ENCODE measurements at regions not wholly inside any gene's neighbourhood (a gene's known extent, or its start where the extent isn't known, plus 50 kb on each side); places are given as distances from the start of the nearest gene placed in this dataset.

GRCh38 chr12:9388379-9388778, 180.2 kb upstream of the PZP start:
- ATAC-seq = no peak
- BruUV-seq (replicated peaks) = no TSS peak
- CTCF ChIA-PET (ENCODE audit: low intra/inter-chr PET ratio, low total read pairs) = no interaction called here

DNA sequence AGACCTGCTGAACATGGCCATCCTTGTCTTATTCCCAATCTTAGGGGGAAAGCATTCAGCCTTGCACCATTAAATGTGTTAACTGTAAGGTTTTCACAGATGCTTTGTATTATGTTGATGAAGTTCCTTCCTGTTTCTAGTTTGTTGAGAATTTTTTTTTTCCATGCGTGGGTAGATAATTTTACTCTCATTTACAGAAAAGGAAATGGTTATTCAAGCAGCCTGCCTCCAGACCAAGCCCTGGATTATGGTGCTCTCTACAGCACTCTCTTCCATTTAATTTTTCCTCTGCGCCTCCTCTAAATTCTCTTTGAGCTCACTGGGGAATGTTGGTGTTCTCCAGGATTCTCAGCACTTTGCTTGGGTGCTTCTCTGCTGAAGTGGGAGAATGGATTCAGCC, 179.3 kb upstream of the PZP start:
- ChIA-PET CTCF (ENCODE audit: low intra/inter-chr PET ratio, low total read pairs) (no interaction called here), POLR2A (no interaction called here)
- no peaks in the 10 kb centered on the region for H3K27me3 ChIP-seq (ENCODE audit: control insufficient read depth in 1 of 2, insufficient read depth in 2 of 2, low read length in 2 of 2)
- no peak overlapping the region for H2AFZ ChIP-seq (ENCODE audit: low read length)
- H3K27ac ChIP-seq (ENCODE audit: extremely low read length, insufficient read depth, low read length) = no peak overlapping the region
- 92% methylated on average over 2 of the region's 2 CpGs for WGBS (ENCODE audit: low lambda C conversion rate)
- in situ Hi-C loops (cut with HindIII; ENCODE audit: extremely low pct_ligation_motif_present, low pct_unique_long_range_greater_than_20kb) (no loop called here), intact Hi-C loops (cut with micrococcal nuclease; ENCODE audit: unreplicated experiment) (no loop called here)
- H3K4me2 ChIP-seq (ENCODE audit: low read depth, low read length) = no peak overlapping the region
- no peak overlapping the region for H3K4me3 ChIP-seq (replicated peaks in 1 of 3; ENCODE audit: insufficient read depth in 1 of 3, low read depth in 2 of 3, low read length in 3 of 3)
- H3K36me3 ChIP-seq (replicated peaks in 1 of 2; ENCODE audit: control insufficient read depth in 1 of 2, insufficient read depth in 2 of 2, low read length in 2 of 2) = no peaks in the 10 kb centered on the region
- no TSS peak for BruUV-seq (replicated peaks)
- no peaks in the 10 kb centered on the region for H3K79me2 ChIP-seq (ENCODE audit: insufficient read depth, low read length)
- FAIRE-seq = no peak
- ATAC-seq = no peak
- H3K9me3 ChIP-seq (ENCODE audit: low read length) = no peaks in the 10 kb centered on the region
- no peak for DNase-seq (ENCODE audit: low spot score)
- H3K9ac ChIP-seq (ENCODE audit: insufficient read depth, low read depth, low read length) = no peak overlapping the region
- H4K20me1 ChIP-seq (ENCODE audit: insufficient read depth, low read length) = no peaks in the 10 kb centered on the region
- peaks cover 10% of the 10 kb centered on the region for H3K4me1 ChIP-seq (ENCODE audit: insufficient read depth, low read length)
- TF ChIP-seq CEBPZ (IDR thresholded peaks at IDR 0.05; ENCODE audit: low read length) = no peak
- no peak for TF ChIP-seq MAF1 (CRISPR knock-in tag; IDR thresholded peaks at IDR 0.05; ENCODE audit: borderline replicate concordance)
- TF ChIP-seq EEA1 (CRISPR knock-in tag; IDR thresholded peaks at IDR 0.05; ENCODE audit: borderline replicate concordance) = no peak
- TF ChIP-seq ZNF253 (CRISPR knock-in tag; IDR thresholded peaks at IDR 0.05; ENCODE audit: borderline replicate concordance) = no peak
- no peak for TF ChIP-seq FOXM1 (CRISPR knock-in tag; IDR thresholded peaks at IDR 0.05)
- no peak for TF ChIP-seq HMGXB3 (CRISPR knock-in tag; IDR thresholded peaks at IDR 0.05; ENCODE audit: borderline replicate concordance)
- no peak for TF ChIP-seq CENPT (CRISPR knock-in tag; IDR thresholded peaks at IDR 0.05; ENCODE audit: low read depth)

More at GRCh38 chr12:9388379-9388778, 180.2 kb upstream of the PZP start:
- Histone ChIP-seq H3K36me3 (replicated peaks in 1 of 2; ENCODE audit: control insufficient read depth in 1 of 2, insufficient read depth in 2 of 2, low read length in 2 of 2) (no peaks in the 10 kb centered on the region), H3K9me3 (ENCODE audit: low read length) (no peaks in the 10 kb centered on the region), H3K4me2 (ENCODE audit: low read depth, low read length) (no peak overlapping the region), H3K9ac (ENCODE audit: insufficient read depth, low read depth, low read length) (no peak overlapping the region), H3K4me3 (replicated peaks in 1 of 3; ENCODE audit: insufficient read depth in 1 of 3, low read depth in 2 of 3, low read length in 3 of 3) (no peak overlapping the region), H3K27me3 (ENCODE audit: control insufficient read depth in 1 of 2, insufficient read depth in 2 of 2, low read length in 2 of 2) (no peaks in the 10 kb centered on the region), H3K4me1 (ENCODE audit: insufficient read depth, low read length) (peaks cover 17% of the 10 kb centered on the region), H4K20me1 (ENCODE audit: insufficient read depth, low read length) (no peaks in the 10 kb centered on the region), H3K27ac (ENCODE audit: extremely low read length, insufficient read depth, low read length) (no peak overlapping the region), H3K79me2 (ENCODE audit: insufficient read depth, low read length) (no peaks in the 10 kb centered on the region), H2AFZ (ENCODE audit: low read length) (no peak overlapping the region)
- POLR2A ChIA-PET = no interaction called here
- WGBS (ENCODE audit: low lambda C conversion rate) = 90% methylated on average over 8 of the region's 8 CpGs
- DNase-seq (ENCODE audit: low spot score) (no peak), FAIRE-seq (no peak)
- TF ChIP-seq ZSCAN25 (CRISPR knock-in tag; IDR thresholded peaks at IDR 0.05) (no peak), KDM6A (CRISPR knock-in tag; IDR thresholded peaks at IDR 0.05; ENCODE audit: low read depth) (no peak), GLMP (CRISPR knock-in tag; IDR thresholded peaks at IDR 0.05; ENCODE audit: borderline replicate concordance) (no peak)
- intact Hi-C loops (cut with micrococcal nuclease; ENCODE audit: unreplicated experiment) (no loop called here), in situ Hi-C loops (cut with HindIII; ENCODE audit: extremely low pct_ligation_motif_present, low pct_unique_long_range_greater_than_20kb) (no loop called here)
